ENCODE measurements at regions not wholly inside any gene's neighbourhood (a gene's known extent, or its start where the extent isn't known, plus 50 kb on each side); places are given as distances from the start of the nearest gene placed in this dataset.

- H3K27ac ChIP-seq: no peak overlapping the region
- H3K4me1 ChIP-seq: no peaks in the 10 kb centered on the region
- H3K9me3 ChIP-seq: no peaks in the 10 kb centered on the region
- ATAC-seq: no peak
- TF ChIP-seq POLR2A (IDR thresholded peaks at IDR 0.05): no peak
- TF ChIP-seq, protein P1, sequence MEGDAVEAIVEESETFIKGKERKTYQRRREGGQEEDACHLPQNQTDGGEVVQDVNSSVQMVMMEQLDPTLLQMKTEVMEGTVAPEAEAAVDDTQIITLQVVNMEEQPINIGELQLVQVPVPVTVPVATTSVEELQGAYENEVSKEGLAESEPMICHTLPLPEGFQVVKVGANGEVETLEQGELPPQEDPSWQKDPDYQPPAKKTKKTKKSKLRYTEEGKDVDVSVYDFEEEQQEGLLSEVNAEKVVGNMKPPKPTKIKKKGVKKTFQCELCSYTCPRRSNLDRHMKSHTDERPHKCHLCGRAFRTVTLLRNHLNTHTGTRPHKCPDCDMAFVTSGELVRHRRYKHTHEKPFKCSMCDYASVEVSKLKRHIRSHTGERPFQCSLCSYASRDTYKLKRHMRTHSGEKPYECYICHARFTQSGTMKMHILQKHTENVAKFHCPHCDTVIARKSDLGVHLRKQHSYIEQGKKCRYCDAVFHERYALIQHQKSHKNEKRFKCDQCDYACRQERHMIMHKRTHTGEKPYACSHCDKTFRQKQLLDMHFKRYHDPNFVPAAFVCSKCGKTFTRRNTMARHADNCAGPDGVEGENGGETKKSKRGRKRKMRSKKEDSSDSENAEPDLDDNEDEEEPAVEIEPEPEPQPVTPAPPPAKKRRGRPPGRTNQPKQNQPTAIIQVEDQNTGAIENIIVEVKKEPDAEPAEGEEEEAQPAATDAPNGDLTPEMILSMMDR (IDR thresholded peaks at IDR 0.05): no peak
- no peak overlapping the region for H3K4me3 ChIP-seq
- WGBS (ENCODE audit: insufficient coverage, low coverage, low lambda C conversion rate, missing lambda C conversion rate): 86% methylated on average over 7 of the region's 7 CpGs
- no peaks in the 10 kb centered on the region for H3K36me3 ChIP-seq
- DNase-seq: no peak
- no peaks in the 10 kb centered on the region for H3K27me3 ChIP-seq
- intact Hi-C loops (cut with DNase I): no loop called here
Observed at GRCh38 chr5:124574521-124575436, 171.7 kb downstream of the ZNF608 start.

GRCh38 chr5:124572971-124573370 lies 173.5 kb downstream of the ZNF608 start:
- H3K36me3 ChIP-seq: no peaks in the 10 kb centered on the region
- no peak for TF ChIP-seq POLR2A (IDR thresholded peaks at IDR 0.05)
- TF ChIP-seq, protein P1 (IDR thresholded peaks at IDR 0.05): no peak
- no peaks in the 10 kb centered on the region for H3K27me3 ChIP-seq
- H3K27ac ChIP-seq: no peak overlapping the region
- no peak overlapping the region for H3K4me3 ChIP-seq
- DNase-seq (no peak), ATAC-seq (no peak)
- H3K4me1 ChIP-seq: no peaks in the 10 kb centered on the region
- H3K9me3 ChIP-seq: no peaks in the 10 kb centered on the region
- WGBS (ENCODE audit: insufficient coverage, low coverage, low lambda C conversion rate, missing lambda C conversion rate): 82% methylated on average over 5 of the region's 5 CpGs
- intact Hi-C loops (cut with DNase I): no loop called here

DNA sequence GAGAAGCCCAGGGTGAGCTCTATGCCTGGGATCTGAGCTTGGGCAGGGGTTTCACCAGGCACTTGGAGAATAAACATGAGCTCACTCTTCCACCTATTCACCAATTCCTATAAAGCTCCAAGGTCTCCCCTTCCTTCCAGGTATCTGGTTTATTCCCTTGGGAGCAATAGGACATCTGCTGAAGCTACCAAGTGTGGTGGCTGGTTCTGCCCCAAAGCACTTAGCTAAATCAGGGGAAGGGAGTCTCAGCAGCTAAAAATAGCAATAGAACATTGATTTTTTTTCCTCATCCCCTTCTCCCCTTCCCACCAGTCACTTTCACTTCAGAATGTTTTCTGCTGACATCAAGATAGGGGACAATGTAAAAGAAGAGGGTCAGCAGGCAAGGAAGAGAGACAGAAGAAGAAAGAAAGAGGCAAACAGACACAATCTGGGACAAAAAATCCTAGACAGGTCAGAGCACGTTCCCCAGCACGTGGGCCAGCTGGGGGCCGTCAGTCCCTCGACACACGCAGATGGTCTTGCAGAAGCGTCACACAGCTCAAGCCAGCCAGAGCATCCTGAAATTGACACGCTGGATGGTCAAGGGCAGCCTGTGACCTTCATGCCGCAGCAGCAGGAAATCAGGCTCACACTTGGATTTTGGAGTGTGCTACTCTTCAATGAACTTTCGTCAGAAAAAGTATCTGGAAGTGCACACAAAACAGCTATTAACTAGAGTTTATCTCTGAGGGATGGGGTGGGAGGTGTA lies 176.0 kb downstream of the ZNF608 start:
- Histone ChIP-seq H3K4me1 (no peaks in the 10 kb centered on the region), H3K36me3 (no peaks in the 10 kb centered on the region), H3K9me3 (no peaks in the 10 kb centered on the region), H3K4me3 (no peak overlapping the region), H3K27ac (no peak overlapping the region), H3K27me3 (no peaks in the 10 kb centered on the region)
- ATAC-seq (no peak), DNase-seq (no peak)
- intact Hi-C loops (cut with DNase I): no loop called here
- 50% methylated on average over 9 of the region's 9 CpGs for WGBS (ENCODE audit: insufficient coverage, low coverage, low lambda C conversion rate, missing lambda C conversion rate)
- TF ChIP-seq POLR2A (IDR thresholded peaks at IDR 0.05): no peak
- TF ChIP-seq, protein P1 (IDR thresholded peaks at IDR 0.05): no peak

GRCh38 chr5:124566875-124567450 lies 179.5 kb downstream of the ZNF608 start:
- intact Hi-C loops (cut with DNase I): no loop called here
- ATAC-seq: no peak
- H3K4me1 ChIP-seq: no peaks in the 10 kb centered on the region
- H3K4me3 ChIP-seq: no peak overlapping the region
- no peak for DNase-seq
- TF ChIP-seq, protein P1 (IDR thresholded peaks at IDR 0.05): no peak
- no peak for TF ChIP-seq POLR2A (IDR thresholded peaks at IDR 0.05)
- H3K9me3 ChIP-seq: no peaks in the 10 kb centered on the region
- H3K36me3 ChIP-seq: no peaks in the 10 kb centered on the region
- 80% methylated on average over 6 of the region's 7 CpGs for WGBS (ENCODE audit: insufficient coverage, low coverage, low lambda C conversion rate, missing lambda C conversion rate)
- H3K27me3 ChIP-seq: no peaks in the 10 kb centered on the region
- no peak overlapping the region for H3K27ac ChIP-seq

All from right lobe of liver (tissue), 6 donors.